HCT116 (cell line): ENCODE measurements at regions not wholly inside any gene's neighbourhood (a gene's known extent, or its start where the extent isn't known, plus 50 kb on each side); places are given as distances from the start of the nearest gene placed in this dataset.

Source experiments
- ATAC-seq: fragments of 200-7000 bp; cut with Tn5 transposase; 2 replicates; pipeline ENCODE4 v1.9.1; 2020; ENCODE audit warnings: mild to moderate bottlenecking, moderate library complexity
- BruUV-seq: library from RNA; stranded (reverse); fragments of 400-500 nt; replicated peaks from 2 replicates; lab custom pipeline; 2021; lab: Mats Ljungman, UMichigan
- CTCF ChIA-PET: fragments of 300-600 bp; sonication (Branson Sonifier 250); formaldehyde crosslinking; loops from one replicate; lab custom pipeline; 2021; ENCODE audit warnings: antibody characterized with exemption; lab: Charles Lee
- POLR2A ChIA-PET: fragments of 300-600, 350-600 bp; sonication (Branson Sonifier 250); formaldehyde crosslinking; loops from one replicate; lab custom pipeline; 2021; ENCODE audit warnings: antibody characterized with exemption; lab: Charles Lee
- RAD21 ChIA-PET, 2 experiments: fragments of 300-600 bp; sonication (Branson Sonifier 250); formaldehyde crosslinking; loops; one replicate each; lab custom pipeline; 2023; ENCODE audit warnings: low total read pairs in 2 of 2; ENCODE audit not compliant: uncharacterized antibody in 2 of 2, unreplicated experiment in 2 of 2, low non-redundant PET in 1 of 2; lab: Charles Lee
- DNase-seq: peaks from one replicate; pipeline ENCODE4 v3.0.0-alpha.2; 2010; ENCODE audit warnings: low read depth, low spot score
- H2AFZ ChIP-seq: fragments of 200-600 bp; shearing (Covaris generic), sonication (generic); 2 replicates; pipeline ENCODE4 v1.6.1; 2017; ENCODE audit warnings: low read depth, mixed run types, mixed read lengths, antibody characterized with exemption, low read length; ENCODE audit not compliant: poor library complexity, severe bottlenecking
- H3K27ac ChIP-seq: 2 replicates; pipeline ENCODE4 v1.5.1; 2012; ENCODE audit warnings: low read depth, low read length
- H3K27me3 ChIP-seq: fragments of 200-600 bp; sonication (generic); 2 replicates; pipeline ENCODE4 v1.6.1; 2016; ENCODE audit warnings: mixed run types, low read length, mixed read lengths; ENCODE audit not compliant: insufficient read depth
- H3K36me3 ChIP-seq, 2 experiments: fragments of 200-500 bp in 1 of 2; fragments of 200-600 bp in 1 of 2; sonication (Bioruptor generic) in 1 of 2; sonication (generic) in 1 of 2; 2 replicates each; pipeline versions ENCODE4 v1.5.1 to v1.6.1; 2014 to 2016; ENCODE audit warnings: low read length in 2 of 2, inconsistent platforms in 1 of 2, mixed read lengths in 1 of 2, mixed run types in 1 of 2; ENCODE audit not compliant: insufficient read depth in 2 of 2, control insufficient read depth in 1 of 2
- H3K4me1 ChIP-seq, 2 experiments: fragments of 200-600 bp in 1 of 2; sonication (generic) in 1 of 2; 2 replicates each; pipeline versions ENCODE4 v1.5.1 to v1.6.1; 2012 to 2017; ENCODE audit warnings: low read length in 2 of 2, inconsistent platforms in 1 of 2, mild to moderate bottlenecking in 1 of 2, mixed read lengths in 1 of 2, mixed run types in 1 of 2, moderate library complexity in 1 of 2; ENCODE audit not compliant: insufficient read depth in 2 of 2, control insufficient read depth in 1 of 2
- H3K4me2 ChIP-seq: fragments of 200-600 bp; sonication (generic); 2 replicates; pipeline ENCODE4 v1.6.1; 2017; ENCODE audit warnings: mixed run types, low read length, mixed read lengths
- H3K4me3 ChIP-seq, 2 experiments: fragments of 200-600 bp in 1 of 2; sonication (generic) in 1 of 2; replicated peaks in 1 of 2; 2 replicates each; pipeline ENCODE4 v1.5.1; 2011 to 2016; ENCODE audit warnings: low read length in 2 of 2, control low read depth in 1 of 2, low read depth in 1 of 2, mild to moderate bottlenecking in 1 of 2, mixed read lengths in 1 of 2, mixed run types in 1 of 2
- H3K79me2 ChIP-seq: fragments of 200-600 bp; sonication (generic); 2 replicates; pipeline ENCODE4 v1.6.1; 2017; ENCODE audit warnings: mild to moderate bottlenecking, mixed run types, low read length, moderate library complexity, mixed read lengths; ENCODE audit not compliant: insufficient read depth
- H3K9ac ChIP-seq: fragments of 200-600 bp; sonication (generic); 2 replicates; pipeline ENCODE4 v1.6.1; 2016; ENCODE audit warnings: low read length, mixed read lengths
- H3K9me2 ChIP-seq: fragments of 200-600 bp; sonication (generic), shearing (Covaris generic); 2 replicates; pipeline ENCODE4 v1.6.1; 2017; ENCODE audit warnings: mixed run types, mild to moderate bottlenecking, moderate library complexity; ENCODE audit not compliant: insufficient read depth
- H3K9me3 ChIP-seq, 2 experiments: fragments of 200-500 bp in 1 of 2; fragments of 200-600 bp in 1 of 2; sonication (Bioruptor generic) in 1 of 2; sonication (generic) in 1 of 2; 2 replicates each; pipeline ENCODE4 v1.6.1; 2014 to 2017; ENCODE audit warnings: low read length in 2 of 2, mixed read lengths in 2 of 2, inconsistent platforms in 1 of 2, low read depth in 1 of 2, mild to moderate bottlenecking in 1 of 2, mixed run types in 1 of 2, moderate library complexity in 1 of 2; ENCODE audit not compliant: control insufficient read depth in 1 of 2, insufficient read depth in 1 of 2
- H4K20me1 ChIP-seq: fragments of 200-600 bp; sonication (generic), shearing (Covaris generic); 2 replicates; pipeline ENCODE4 v1.6.1; 2017; ENCODE audit warnings: mixed run types, mild to moderate bottlenecking, moderate library complexity; ENCODE audit not compliant: insufficient read depth
- CBX3 ChIP-seq: IDR thresholded peaks from 2 replicates; pipeline ENCODE4 v1.6.1; 2012; ENCODE audit warnings: low read depth
- CEBPB ChIP-seq: IDR thresholded peaks from 2 replicates; pipeline ENCODE4 v1.6.1; 2012; ENCODE audit warnings: low read depth
- EGR1 ChIP-seq: IDR thresholded peaks from 2 replicates; pipeline ENCODE4 v1.6.1; 2012; ENCODE audit warnings: low read depth
- ELF1 ChIP-seq: IDR thresholded peaks from 2 replicates; pipeline ENCODE4 v1.6.1; 2012; ENCODE audit warnings: low read depth, borderline replicate concordance
- EZH2 ChIP-seq: fragments of 200-600 bp; sonication (generic); IDR thresholded peaks from 2 replicates; pipeline ENCODE4 v1.6.1; 2017; ENCODE audit warnings: antibody characterized with exemption, mixed run types
- FOSL1 ChIP-seq: IDR thresholded peaks from 2 replicates; pipeline ENCODE4 v1.6.1; 2012; ENCODE audit warnings: low read depth
- POLR2AphosphoS5 ChIP-seq: IDR thresholded peaks from 2 replicates; pipeline ENCODE4 v1.6.1; 2011; ENCODE audit warnings: mild to moderate bottlenecking, low read depth, low read length, moderate library complexity
- RAD21 ChIP-seq: IDR thresholded peaks from 2 replicates; pipeline ENCODE4 v1.6.1; 2012; ENCODE audit warnings: low read depth, mild to moderate bottlenecking
- SIN3A ChIP-seq: IDR thresholded peaks from 2 replicates; pipeline ENCODE4 v1.6.1; 2012; ENCODE audit warnings: low read depth
- SP1 ChIP-seq: IDR thresholded peaks from 2 replicates; pipeline ENCODE4 v1.6.1; 2012; ENCODE audit warnings: low read depth
- SRF ChIP-seq: IDR thresholded peaks from 2 replicates; pipeline ENCODE4 v1.6.1; 2012; ENCODE audit warnings: low read depth
- TCF7L2 ChIP-seq: IDR thresholded peaks from 2 replicates; pipeline ENCODE4 v1.7.0; 2011; ENCODE audit warnings: borderline replicate concordance, inconsistent platforms; ENCODE audit not compliant: insufficient read depth, insufficient read length; ENCODE audit errors: extremely low read depth
- YY1 ChIP-seq: IDR thresholded peaks from 2 replicates; pipeline ENCODE4 v1.6.1; 2011; ENCODE audit warnings: low read length, low read depth, moderate library complexity, mild to moderate bottlenecking; ENCODE audit not compliant: insufficient replicate concordance; ENCODE audit errors: extremely low read depth
- ZFX ChIP-seq: fragments of 450-650 bp; IDR thresholded peaks from 2 replicates; pipeline ENCODE4 v1.6.1; 2017
- ZNF274 ChIP-seq: fragments of 200-500 bp; sonication (Bioruptor generic); IDR thresholded peaks from 2 replicates; pipeline ENCODE4 v1.6.1; 2014; ENCODE audit warnings: mild to moderate bottlenecking, low read depth, low read length, inconsistent platforms
- intact Hi-C: fragments of 100-400 bp; cut with micrococcal nuclease; formaldehyde crosslinking; loops from 2 replicates; pipeline ENCODE4 v1.10.0; 2022
- TF ChIP-seq, protein P1 (sequence below): IDR thresholded peaks from 2 replicates; pipeline ENCODE4 v1.6.1; 2012; ENCODE audit warnings: low read depth
- TF ChIP-seq, protein P2 (sequence below): IDR thresholded peaks from 2 replicates; pipeline ENCODE4 v1.6.1; 2012
- TF ChIP-seq, protein P3 (sequence below): IDR thresholded peaks from 2 replicates; pipeline ENCODE4 v1.6.1; 2011; ENCODE audit warnings: mild to moderate bottlenecking, low read length, moderate library complexity; ENCODE audit not compliant: insufficient replicate concordance; ENCODE audit errors: extremely low read depth
- TF ChIP-seq, protein P4 (sequence below): IDR thresholded peaks from 2 replicates; pipeline ENCODE4 v1.6.1; 2012
- TF ChIP-seq, protein P5 (sequence below), 3 experiments: fragments of 200-600 bp in 1 of 3; sonication (generic) in 1 of 3; IDR thresholded peaks in 2 of 3; conservative IDR thresholded peaks in 1 of 3; 2 replicates each; pipeline ENCODE4 v1.5.1; 2012 to 2017; ENCODE audit warnings: low read depth in 2 of 3, low read length in 2 of 3, antibody characterized with exemption in 1 of 3, borderline replicate concordance in 1 of 3, control low read depth in 1 of 3, mild to moderate bottlenecking in 1 of 3, mixed read lengths in 1 of 3, mixed run types in 1 of 3, moderate library complexity in 1 of 3; ENCODE audit not compliant: insufficient read depth in 1 of 3

DNA sequence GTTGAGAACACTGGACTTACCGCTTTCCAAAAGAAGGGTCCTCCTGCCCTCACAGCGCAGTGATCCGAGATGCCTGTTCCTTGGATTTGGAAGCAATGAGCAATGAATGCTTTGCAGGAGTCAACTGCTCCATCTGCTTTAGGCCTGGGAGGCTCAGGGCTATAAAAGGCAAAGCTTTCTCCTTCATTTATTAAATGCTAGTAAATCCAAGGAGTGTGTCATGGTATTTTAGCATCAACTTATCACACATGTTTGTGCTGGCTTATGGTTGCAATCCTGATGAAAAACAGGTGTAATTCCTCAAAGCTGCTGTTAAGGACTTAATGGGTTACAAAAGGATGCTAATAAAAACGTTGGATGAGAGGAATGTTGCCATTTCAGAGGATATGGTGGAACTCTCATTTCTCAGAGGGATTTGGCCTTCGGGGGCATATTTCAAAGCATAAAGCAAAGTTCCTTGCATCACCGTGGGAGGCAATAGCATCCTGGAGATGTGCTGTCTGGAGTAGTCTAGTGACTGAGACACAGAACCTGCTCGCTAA lies 158.5 kb upstream of the TPM1 start:
- Histone ChIP-seq H3K27me3 (no peaks in the 10 kb centered on the region), H3K4me1 (no peaks in the 10 kb centered on the region), H3K27ac (no peak overlapping the region), H2AFZ (no peak overlapping the region), H3K4me2 (no peak overlapping the region), H4K20me1 (no peaks in the 10 kb centered on the region), H3K4me3 (no peak overlapping the region), H3K9me3 (no peaks in the 10 kb centered on the region), H3K79me2 (no peaks in the 10 kb centered on the region), H3K9ac (no peak overlapping the region), H3K9me2 (no peaks in the 10 kb centered on the region), H3K36me3 (no peaks in the 10 kb centered on the region)
- ChIA-PET POLR2A (interaction anchor here (0.5 kb wide), 1 partner anchor 30 kb away, joined by 3 read pairs; no protein-coding TSS in a partner anchor), RAD21 (no interaction called here), CTCF (no interaction called here)
- TF ChIP-seq EGR1: no peak
- TF ChIP-seq, protein P1, sequence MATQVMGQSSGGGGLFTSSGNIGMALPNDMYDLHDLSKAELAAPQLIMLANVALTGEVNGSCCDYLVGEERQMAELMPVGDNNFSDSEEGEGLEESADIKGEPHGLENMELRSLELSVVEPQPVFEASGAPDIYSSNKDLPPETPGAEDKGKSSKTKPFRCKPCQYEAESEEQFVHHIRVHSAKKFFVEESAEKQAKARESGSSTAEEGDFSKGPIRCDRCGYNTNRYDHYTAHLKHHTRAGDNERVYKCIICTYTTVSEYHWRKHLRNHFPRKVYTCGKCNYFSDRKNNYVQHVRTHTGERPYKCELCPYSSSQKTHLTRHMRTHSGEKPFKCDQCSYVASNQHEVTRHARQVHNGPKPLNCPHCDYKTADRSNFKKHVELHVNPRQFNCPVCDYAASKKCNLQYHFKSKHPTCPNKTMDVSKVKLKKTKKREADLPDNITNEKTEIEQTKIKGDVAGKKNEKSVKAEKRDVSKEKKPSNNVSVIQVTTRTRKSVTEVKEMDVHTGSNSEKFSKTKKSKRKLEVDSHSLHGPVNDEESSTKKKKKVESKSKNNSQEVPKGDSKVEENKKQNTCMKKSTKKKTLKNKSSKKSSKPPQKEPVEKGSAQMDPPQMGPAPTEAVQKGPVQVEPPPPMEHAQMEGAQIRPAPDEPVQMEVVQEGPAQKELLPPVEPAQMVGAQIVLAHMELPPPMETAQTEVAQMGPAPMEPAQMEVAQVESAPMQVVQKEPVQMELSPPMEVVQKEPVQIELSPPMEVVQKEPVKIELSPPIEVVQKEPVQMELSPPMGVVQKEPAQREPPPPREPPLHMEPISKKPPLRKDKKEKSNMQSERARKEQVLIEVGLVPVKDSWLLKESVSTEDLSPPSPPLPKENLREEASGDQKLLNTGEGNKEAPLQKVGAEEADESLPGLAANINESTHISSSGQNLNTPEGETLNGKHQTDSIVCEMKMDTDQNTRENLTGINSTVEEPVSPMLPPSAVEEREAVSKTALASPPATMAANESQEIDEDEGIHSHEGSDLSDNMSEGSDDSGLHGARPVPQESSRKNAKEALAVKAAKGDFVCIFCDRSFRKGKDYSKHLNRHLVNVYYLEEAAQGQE: no peak
- TF ChIP-seq CBX3: no peak
- TF ChIP-seq RAD21: no peak
- TF ChIP-seq, protein P2, sequence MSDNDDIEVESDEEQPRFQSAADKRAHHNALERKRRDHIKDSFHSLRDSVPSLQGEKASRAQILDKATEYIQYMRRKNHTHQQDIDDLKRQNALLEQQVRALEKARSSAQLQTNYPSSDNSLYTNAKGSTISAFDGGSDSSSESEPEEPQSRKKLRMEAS: no peak
- no peak for TF ChIP-seq SIN3A
- TF ChIP-seq, protein P3, sequence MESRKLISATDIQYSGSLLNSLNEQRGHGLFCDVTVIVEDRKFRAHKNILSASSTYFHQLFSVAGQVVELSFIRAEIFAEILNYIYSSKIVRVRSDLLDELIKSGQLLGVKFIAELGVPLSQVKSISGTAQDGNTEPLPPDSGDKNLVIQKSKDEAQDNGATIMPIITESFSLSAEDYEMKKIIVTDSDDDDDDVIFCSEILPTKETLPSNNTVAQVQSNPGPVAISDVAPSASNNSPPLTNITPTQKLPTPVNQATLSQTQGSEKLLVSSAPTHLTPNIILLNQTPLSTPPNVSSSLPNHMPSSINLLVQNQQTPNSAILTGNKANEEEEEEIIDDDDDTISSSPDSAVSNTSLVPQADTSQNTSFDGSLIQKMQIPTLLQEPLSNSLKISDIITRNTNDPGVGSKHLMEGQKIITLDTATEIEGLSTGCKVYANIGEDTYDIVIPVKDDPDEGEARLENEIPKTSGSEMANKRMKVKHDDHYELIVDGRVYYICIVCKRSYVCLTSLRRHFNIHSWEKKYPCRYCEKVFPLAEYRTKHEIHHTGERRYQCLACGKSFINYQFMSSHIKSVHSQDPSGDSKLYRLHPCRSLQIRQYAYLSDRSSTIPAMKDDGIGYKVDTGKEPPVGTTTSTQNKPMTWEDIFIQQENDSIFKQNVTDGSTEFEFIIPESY: no peak
- TF ChIP-seq SP1: no peak
- no peak for TF ChIP-seq ELF1
- no peak for TF ChIP-seq ZNF274
- TF ChIP-seq CEBPB: no peak
- no peak for TF ChIP-seq ZFX
- TF ChIP-seq, protein P4, sequence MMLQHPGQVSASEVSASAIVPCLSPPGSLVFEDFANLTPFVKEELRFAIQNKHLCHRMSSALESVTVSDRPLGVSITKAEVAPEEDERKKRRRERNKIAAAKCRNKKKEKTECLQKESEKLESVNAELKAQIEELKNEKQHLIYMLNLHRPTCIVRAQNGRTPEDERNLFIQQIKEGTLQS: no peak
- TF ChIP-seq FOSL1: no peak
- TF ChIP-seq YY1: no peak
- no peak for TF ChIP-seq SRF
- TF ChIP-seq EZH2: no peak
- TF ChIP-seq, protein P5, sequence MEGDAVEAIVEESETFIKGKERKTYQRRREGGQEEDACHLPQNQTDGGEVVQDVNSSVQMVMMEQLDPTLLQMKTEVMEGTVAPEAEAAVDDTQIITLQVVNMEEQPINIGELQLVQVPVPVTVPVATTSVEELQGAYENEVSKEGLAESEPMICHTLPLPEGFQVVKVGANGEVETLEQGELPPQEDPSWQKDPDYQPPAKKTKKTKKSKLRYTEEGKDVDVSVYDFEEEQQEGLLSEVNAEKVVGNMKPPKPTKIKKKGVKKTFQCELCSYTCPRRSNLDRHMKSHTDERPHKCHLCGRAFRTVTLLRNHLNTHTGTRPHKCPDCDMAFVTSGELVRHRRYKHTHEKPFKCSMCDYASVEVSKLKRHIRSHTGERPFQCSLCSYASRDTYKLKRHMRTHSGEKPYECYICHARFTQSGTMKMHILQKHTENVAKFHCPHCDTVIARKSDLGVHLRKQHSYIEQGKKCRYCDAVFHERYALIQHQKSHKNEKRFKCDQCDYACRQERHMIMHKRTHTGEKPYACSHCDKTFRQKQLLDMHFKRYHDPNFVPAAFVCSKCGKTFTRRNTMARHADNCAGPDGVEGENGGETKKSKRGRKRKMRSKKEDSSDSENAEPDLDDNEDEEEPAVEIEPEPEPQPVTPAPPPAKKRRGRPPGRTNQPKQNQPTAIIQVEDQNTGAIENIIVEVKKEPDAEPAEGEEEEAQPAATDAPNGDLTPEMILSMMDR (IDR thresholded peaks at IDR 0.05 in 2 of 3, conservative IDR thresholded peaks at IDR 0.05 in 1 of 3; ENCODE audit: borderline replicate concordance in 1 of 3, insufficient read depth in 1 of 3, low read depth in 2 of 3, low read length in 2 of 3): no peak
- no peak for TF ChIP-seq TCF7L2
- no peak for TF ChIP-seq POLR2AphosphoS5
- BruUV-seq: no TSS peak
- intact Hi-C loops: no loop called here
- ATAC-seq: no peak
- DNase-seq: no peak
